HG02678 (cell line): ENCODE measurements at regions not wholly inside any gene's neighbourhood (a gene's known extent, or its start where the extent isn't known, plus 50 kb on each side); places are given as distances from the start of the nearest gene placed in this dataset.
A peak's percentile ranks its signal among the peaks of the same experiment; 100 is the strongest.
"Not testable (repeated sequence)": the region's sequence is repeated elsewhere in the genome, so short reads cannot be mapped to it uniquely, and the experiment has no call there.

Experiments used
- ATAC-seq: cut with Tn5 transposase; IDR thresholded peaks from one replicate; pipeline ENCODE4 v1.9.1; 2021; ENCODE audit warnings: mild to moderate bottlenecking, moderate library complexity; ENCODE audit not compliant: unreplicated experiment

- no peak for ATAC-seq
Observed at GRCh38 chr6:90701926-90702325, 115.1 kb upstream of the MAP3K7 start.

DNA sequence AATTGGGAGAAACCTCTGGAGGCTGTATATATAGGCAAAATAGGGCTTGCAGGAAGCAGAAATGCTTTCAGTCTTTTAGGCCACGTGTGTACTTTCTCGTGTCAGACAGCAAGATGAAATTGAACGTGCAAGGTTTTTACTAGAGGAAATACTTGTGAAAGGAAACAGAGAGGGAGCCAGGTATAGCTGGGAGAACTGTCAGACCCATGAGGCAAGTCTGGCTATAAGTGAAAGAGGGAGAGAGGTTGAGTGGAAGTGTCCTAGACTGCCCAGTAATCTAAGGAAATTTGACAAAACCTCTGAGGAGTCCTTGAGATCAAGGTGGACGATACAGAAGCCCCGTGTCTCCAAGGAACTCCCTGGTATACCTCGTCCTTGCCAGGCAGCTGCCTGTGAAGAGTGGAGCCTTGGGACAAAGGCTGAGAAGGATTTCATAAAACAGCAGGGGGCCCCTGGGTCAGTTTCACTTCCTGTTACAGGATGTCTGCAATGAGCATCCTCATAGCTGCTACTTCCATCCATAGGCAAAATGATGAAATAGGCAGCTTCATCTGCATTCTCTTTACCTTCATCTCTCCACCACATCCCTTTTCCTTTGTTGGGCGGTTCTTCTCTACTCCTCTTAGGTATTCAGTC, 114.4 kb upstream of the MAP3K7 start:
- peak; percentile 83 for ATAC-seq

- no peak for ATAC-seq
Observed at GRCh38 chr6:90695316-90695715, 108.4 kb upstream of the MAP3K7 start.

DNA sequence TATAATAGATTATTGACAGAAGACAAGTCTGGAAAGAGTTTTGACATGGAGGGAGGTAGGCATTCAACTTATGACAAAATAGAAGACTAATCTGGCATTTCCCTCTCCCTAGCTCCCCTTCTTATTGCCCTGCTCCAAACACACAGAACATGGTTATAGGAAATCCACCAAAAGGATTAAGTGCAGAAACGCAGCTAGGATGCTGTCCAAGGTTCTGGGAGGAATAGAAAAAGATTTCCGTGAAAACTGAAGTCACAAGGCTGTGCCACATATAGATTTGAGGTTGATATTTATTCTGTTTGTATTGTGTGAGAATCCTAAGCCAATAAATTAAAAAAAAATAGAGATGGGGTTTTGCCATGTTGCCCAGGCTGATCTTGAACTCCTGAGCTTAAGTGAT, 107.9 kb upstream of the MAP3K7 start:
- no peak for ATAC-seq

- no peak for ATAC-seq
Observed at GRCh38 chr6:90691823-90692222, 105.0 kb upstream of the MAP3K7 start.

GRCh38 chr6:90689172-90689571, 102.3 kb upstream of the MAP3K7 start:
- no peak for ATAC-seq

DNA sequence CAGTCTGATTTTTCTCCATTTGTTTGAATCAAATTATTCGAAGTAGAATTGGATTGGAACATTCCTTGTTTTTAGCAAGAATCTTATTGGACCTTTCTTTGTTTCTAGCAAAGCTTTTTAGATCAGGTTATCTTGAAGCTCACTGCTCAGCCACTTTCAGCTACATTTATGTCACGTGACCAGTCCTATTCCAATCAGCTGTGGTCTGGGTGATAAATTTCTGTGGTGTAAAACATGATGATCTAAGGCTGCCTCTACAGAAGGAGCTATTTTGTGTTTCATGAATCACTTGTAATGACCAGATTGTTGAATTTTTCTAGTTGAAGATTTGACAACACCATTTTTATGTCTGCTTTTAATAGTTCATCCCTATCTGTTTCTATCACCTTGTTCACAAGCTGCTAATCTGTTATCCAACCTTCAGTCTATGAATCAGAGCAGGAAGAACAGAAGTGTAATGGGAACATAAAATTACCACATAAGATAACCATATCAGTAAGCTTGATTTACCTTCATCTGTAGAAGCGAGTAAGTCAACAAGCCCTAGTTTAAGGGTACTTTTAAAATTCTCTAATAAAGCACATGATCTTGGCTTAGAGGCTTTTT, 101.0 kb upstream of the MAP3K7 start:
- no peak for ATAC-seq

- ATAC-seq: no peak
Observed at GRCh38 chr6:90681863-90682262, 95.0 kb upstream of the MAP3K7 start.

GRCh38 chr6:90678049-90678779, 91.3 kb upstream of the MAP3K7 start:
- ATAC-seq: no peak

DNA sequence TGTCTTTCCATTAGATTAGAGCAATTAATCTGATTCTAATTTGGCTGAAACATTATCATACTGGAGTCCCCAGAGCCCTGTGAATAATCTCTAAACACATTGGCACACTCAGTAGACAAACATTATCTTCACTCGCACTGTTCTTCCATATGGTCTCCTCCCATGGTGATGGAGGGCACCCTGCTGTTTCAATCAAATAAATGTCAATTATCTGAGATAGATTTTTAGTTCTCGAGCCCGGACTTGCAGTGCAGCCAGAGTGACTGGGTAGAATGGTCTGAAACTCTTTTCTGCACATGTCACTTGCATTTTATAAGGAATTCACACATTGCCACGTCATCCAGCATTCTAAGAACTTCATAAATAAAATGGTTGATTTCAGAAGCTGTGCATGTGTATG, 90.6 kb upstream of the MAP3K7 start:
- ATAC-seq: no peak

- ATAC-seq: no peak
Observed at GRCh38 chr6:90676516-90677300, 89.8 kb upstream of the MAP3K7 start.

GRCh38 chr6:90675107-90675506, 88.2 kb upstream of the MAP3K7 start:
- not testable (repeated sequence) for ATAC-seq

DNA sequence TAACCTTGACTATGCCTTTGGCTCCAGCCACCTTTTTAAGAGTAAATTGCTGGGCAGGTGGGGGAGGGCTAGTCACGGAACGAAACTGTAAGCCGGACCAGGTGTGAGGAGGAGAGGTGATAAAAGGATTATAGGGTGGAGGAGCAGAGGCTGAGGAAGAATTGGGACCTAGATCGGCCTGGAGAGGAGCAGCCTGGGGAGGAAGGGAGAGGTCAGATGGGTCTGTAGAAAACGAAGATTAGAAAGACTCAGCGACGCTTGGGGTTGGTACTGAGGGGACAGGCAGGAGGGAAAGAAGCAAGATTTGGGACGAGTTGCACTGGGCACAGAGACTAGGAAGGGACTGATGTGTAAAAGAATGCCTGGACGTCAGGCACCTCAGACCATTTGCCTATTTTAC, 87.2 kb upstream of the MAP3K7 start:
- not testable (repeated sequence) for ATAC-seq

DNA sequence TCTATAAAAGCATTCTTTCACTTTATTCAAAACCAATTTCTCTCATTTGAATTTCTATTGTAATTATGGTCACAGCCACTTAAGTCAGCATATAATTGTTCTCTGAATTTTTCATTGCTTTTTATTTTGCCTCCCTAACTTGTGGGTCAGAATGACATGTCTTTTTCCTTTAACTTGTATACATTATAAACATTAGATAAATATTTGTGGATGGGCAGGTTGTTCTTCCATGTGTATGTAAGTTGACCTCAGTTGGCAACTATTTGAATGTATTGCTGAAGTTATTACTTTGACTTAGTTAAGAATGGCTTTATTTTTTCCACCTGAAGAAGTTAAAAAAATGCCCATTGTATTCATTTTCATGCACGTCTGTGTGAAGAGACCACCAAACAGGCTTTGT, 83.0 kb upstream of the MAP3K7 start:
- ATAC-seq: no peak

DNA sequence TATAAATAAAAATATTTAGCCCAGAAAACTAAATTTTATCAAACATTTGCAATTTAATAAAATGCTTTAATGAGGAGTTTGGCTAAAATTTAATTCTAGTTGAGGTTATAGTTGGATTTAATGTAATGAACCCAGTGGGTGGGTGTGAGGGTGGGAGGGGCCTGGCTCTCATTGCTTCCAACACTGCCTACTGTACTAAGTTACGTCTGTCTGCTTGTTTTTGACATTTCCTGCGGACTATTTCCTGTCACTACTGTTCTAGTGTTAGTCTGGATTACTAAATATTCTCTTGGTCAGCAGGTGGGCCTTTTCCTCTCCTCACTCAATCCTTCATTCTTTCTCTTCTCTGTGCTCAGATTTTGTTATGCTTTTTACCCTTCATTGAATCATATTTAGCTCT, 82.5 kb upstream of the MAP3K7 start:
- ATAC-seq: no peak

- ATAC-seq: no peak
Observed at GRCh38 chr6:90668141-90668540, 81.3 kb upstream of the MAP3K7 start.

DNA sequence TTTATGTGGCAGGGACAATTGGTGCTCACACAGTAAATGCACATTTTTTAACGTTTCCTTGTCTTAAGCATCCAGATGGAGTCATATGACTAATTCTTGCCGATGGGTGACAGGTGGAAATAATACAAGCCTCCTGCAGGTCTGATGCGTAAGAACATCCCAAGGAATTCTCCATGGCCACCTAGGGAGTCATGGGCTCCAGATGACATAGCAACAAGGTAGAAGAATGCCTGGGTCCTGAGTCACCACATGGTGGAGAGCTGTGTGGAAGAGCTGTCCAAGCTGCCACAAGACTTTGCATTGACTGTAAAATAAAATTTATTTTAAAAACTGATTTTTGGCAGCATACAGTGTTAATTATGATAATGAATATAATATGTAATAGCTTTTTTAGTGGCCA, 77.0 kb upstream of the MAP3K7 start:
- no peak for ATAC-seq

DNA sequence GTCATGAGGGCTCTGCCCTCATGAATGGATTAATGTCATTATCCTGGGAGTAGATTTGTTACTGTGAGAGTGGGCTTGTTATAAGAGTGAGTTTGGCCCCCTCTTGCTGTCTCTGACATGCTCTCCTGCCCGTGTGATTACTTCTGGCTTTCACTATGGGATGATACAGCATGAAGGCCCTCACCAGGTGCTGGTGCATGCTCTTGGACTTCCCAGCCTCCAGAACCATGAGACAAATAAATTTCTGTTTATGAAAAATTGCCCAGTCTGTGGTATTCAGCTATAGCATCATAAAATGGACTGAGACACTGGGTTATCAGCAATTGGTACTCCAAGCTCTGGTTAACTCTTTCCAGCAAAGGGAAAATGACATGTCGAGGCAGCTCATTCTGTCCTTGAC, 76.2 kb upstream of the MAP3K7 start:
- no peak for ATAC-seq

DNA sequence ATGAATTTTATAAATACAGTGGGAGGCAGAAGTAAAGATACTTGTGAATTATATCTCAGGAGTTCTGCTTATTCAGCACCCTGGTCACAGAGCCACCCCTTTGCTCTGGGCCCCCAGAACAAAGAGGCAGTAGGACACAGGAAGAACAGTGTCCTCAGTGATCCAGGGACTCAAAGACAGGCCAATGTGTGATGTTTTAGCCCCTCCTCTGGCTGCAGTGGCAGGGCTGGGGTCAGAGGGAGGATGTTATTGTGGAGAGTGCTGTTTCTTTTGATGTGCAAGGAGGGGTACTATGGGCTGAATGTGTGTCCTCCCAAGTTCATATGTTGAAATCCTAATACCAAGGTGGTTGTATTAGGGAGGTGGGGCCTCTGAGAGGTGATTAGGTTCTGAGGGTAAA, 74.1 kb upstream of the MAP3K7 start:
- ATAC-seq: no peak

DNA sequence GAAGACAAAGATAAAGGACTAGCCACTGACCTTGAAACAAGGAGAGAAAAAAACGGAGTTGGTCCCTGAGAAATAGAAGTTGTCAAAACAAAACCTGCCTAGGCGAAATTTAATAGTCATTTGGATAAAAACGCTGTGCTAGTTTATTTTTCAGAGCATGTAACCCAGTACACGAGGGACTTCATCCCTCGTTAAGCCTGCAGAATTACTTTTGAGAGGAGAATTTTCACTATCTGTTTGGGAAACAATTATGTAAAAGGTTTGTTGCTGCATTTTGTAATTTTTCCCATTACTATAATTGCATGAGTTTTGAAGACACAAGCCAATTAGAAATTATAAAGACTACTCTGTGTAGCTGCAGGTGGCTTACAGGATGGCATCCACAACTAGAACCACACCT, 71.6 kb upstream of the MAP3K7 start:
- ATAC-seq: no peak

DNA sequence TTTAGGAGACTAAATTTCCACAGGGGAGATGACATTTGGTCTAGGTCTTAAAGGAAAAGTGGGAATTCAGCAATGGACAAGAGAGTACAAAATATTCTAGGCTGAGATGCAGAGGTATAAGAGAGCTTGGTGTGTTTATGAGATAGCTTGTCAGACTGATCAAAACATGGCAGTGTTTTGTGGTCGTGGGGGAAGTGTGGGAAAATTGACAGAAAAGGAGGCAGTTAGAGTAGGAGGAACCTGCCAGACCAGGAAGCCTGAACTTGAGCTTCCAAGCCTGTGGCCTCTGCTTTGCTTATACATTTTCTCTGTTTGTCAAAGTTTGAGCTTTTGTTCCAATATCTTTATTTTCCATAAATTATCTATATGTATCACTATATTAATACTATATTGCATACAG, 69.5 kb upstream of the MAP3K7 start:
- ATAC-seq: no peak

DNA sequence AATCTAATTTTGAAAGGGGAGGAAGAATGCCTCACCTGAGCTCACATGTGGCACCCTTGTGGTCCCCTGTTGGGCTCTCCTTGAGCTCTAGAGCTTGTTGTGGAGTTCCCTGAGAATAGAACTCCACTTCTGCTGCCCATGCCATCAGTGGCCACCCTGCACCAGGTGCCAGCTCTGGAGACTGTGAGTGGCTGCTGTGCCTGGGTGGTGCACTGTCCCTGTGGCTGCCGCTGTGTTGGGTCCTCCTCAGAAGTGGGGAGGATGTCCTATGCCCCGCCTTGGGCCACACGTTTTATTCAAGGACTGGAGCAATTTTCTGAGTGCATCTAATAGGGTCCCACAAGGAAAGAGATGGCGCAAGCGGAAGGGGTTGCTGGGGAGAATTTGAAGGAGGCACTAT, 67.9 kb upstream of the MAP3K7 start:
- no peak for ATAC-seq
